AG04449 (cell line): ENCODE measurements at regions not wholly inside any gene's neighbourhood (a gene's known extent, or its start where the extent isn't known, plus 50 kb on each side); places are given as distances from the start of the nearest gene placed in this dataset.

Experiments used
- CTCF ChIA-PET: fragments of 350-600 bp; formaldehyde crosslinking; extraction: SDS; loops from one replicate; lab custom pipeline; 2021; ENCODE audit warnings: antibody characterized with exemption; lab: Yijun Ruan, JAX
- POLR2A ChIA-PET: fragments of 400-600, 350-600 bp; formaldehyde crosslinking; extraction: SDS; loops from one replicate; lab custom pipeline; 2020; ENCODE audit warnings: antibody characterized with exemption, inconsistent platforms; lab: Yijun Ruan, JAX
- DNase-seq: peaks from one replicate; pipeline ENCODE4 v3.0.0-alpha.2; 2010; ENCODE audit warnings: low read depth, low spot score
- H3K4me3 ChIP-seq: 2 replicates; pipeline ENCODE4 v1.5.1; 2011; ENCODE audit warnings: low read depth, mild to moderate bottlenecking, control low read depth, low read length
- CTCF ChIP-seq: IDR thresholded peaks from one replicate; pipeline ENCODE4 v1.5.1; 2011; ENCODE audit warnings: mild to moderate bottlenecking, moderate library complexity, low read length, control low read depth, inconsistent platforms; ENCODE audit not compliant: insufficient read depth; ENCODE audit errors: missing control alignments

GRCh38 chr10:7464691-7465090, 53.9 kb upstream of the SFMBT2 start:
- POLR2A ChIA-PET = no interaction called here
- DNase-seq = no peak
- H3K4me3 ChIP-seq = no peak overlapping the region
- CTCF ChIA-PET = no interaction called here
- no peak for TF ChIP-seq CTCF
